C4-2B (cell line): ENCODE measurements at regions not wholly inside any gene's neighbourhood (a gene's known extent, or its start where the extent isn't known, plus 50 kb on each side); places are given as distances from the start of the nearest gene placed in this dataset.

ENCODE experiments used
- CTCF ChIP-seq: fragments of 450-650 bp; conservative IDR thresholded peaks from 2 replicates; pipeline ENCODE4 v1.5.1; 2017; ENCODE audit warnings: mild to moderate bottlenecking
- ZFX ChIP-seq: fragments of 450-650 bp; IDR thresholded peaks from 2 replicates; pipeline ENCODE4 v1.6.1; 2017

GRCh38 chr14:51351997-51352396 is 112.0 kb downstream of the TMX1 start:
- no peak for TF ChIP-seq CTCF
- no peak for TF ChIP-seq ZFX
